ENCODE measurements at regions not wholly inside any gene's neighbourhood (a gene's known extent, or its start where the extent isn't known, plus 50 kb on each side); places are given as distances from the start of the nearest gene placed in this dataset.
"Not testable (repeated sequence)": the region's sequence is repeated elsewhere in the genome, so short reads cannot be mapped to it uniquely, and the experiment has no call there.

DNA sequence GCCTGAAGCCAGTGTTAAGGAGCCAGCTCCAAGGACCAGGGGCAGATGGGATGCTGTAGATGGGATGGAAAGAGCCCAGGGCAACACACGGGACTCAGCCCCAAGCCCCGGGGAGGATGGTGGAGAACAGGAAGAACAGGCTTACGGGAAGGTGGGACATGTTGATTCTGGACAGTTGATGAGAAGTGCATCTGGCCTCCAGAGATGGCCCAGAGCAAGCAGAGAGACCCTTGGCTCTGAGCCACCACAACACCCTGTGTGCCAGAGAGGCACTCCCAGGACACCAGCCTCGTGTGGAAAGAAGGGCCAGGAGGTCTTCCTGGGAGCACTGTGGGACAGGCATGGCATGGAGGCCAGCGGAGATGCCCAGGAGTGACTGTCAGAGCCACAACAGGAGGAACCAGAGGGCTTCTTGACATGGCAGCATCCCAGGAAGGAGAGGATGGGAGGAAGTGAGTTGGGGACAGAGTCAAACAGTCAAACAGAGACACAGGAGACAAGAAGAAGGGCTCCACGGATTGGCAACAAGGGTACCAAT lies 156.3 kb upstream of the MVB12B start:
- TF ChIP-seq, protein P1, sequence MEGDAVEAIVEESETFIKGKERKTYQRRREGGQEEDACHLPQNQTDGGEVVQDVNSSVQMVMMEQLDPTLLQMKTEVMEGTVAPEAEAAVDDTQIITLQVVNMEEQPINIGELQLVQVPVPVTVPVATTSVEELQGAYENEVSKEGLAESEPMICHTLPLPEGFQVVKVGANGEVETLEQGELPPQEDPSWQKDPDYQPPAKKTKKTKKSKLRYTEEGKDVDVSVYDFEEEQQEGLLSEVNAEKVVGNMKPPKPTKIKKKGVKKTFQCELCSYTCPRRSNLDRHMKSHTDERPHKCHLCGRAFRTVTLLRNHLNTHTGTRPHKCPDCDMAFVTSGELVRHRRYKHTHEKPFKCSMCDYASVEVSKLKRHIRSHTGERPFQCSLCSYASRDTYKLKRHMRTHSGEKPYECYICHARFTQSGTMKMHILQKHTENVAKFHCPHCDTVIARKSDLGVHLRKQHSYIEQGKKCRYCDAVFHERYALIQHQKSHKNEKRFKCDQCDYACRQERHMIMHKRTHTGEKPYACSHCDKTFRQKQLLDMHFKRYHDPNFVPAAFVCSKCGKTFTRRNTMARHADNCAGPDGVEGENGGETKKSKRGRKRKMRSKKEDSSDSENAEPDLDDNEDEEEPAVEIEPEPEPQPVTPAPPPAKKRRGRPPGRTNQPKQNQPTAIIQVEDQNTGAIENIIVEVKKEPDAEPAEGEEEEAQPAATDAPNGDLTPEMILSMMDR (conservative IDR thresholded peaks at IDR 0.05; ENCODE audit: control insufficient read depth, insufficient read depth, low read depth, low read length), result no peak
- H3K4me3 ChIP-seq (ENCODE audit: control insufficient read depth, low read depth, low read length), result no peak overlapping the region
- DNase-seq (ENCODE audit: low read depth), result no peak

GRCh38 chr9:126171641-126172040 lies 155.0 kb upstream of the MVB12B start:
- no peak overlapping the region for H3K4me3 ChIP-seq (ENCODE audit: control insufficient read depth, low read depth, low read length)
- DNase-seq (ENCODE audit: low read depth), result no peak
- TF ChIP-seq, protein P1 (conservative IDR thresholded peaks at IDR 0.05; ENCODE audit: control insufficient read depth, insufficient read depth, low read depth, low read length), result no peak

- DNase-seq (ENCODE audit: low read depth), result no peak
- TF ChIP-seq, protein P1 (conservative IDR thresholded peaks at IDR 0.05; ENCODE audit: control insufficient read depth, insufficient read depth, low read depth, low read length), result no peak
- H3K4me3 ChIP-seq (ENCODE audit: control insufficient read depth, low read depth, low read length), result no peak overlapping the region
Measured at GRCh38 chr9:126173401-126173800, 153.2 kb upstream of the MVB12B start.

- H3K4me3 ChIP-seq (ENCODE audit: control insufficient read depth, low read depth, low read length), result no peak overlapping the region
- TF ChIP-seq, protein P1 (conservative IDR thresholded peaks at IDR 0.05; ENCODE audit: control insufficient read depth, insufficient read depth, low read depth, low read length), result no peak
- no peak for DNase-seq (ENCODE audit: low read depth)
Measured at GRCh38 chr9:126173929-126174328, 152.7 kb upstream of the MVB12B start.

GRCh38 chr9:126183266-126183665 lies 143.4 kb upstream of the MVB12B start:
- no peak overlapping the region for H3K4me3 ChIP-seq (ENCODE audit: control insufficient read depth, low read depth, low read length)
- no peak for DNase-seq (ENCODE audit: low read depth)
- TF ChIP-seq, protein P1 (conservative IDR thresholded peaks at IDR 0.05; ENCODE audit: control insufficient read depth, insufficient read depth, low read depth, low read length), result no peak

- DNase-seq (ENCODE audit: low read depth); H3K4me3 ChIP-seq (ENCODE audit: control insufficient read depth, low read depth, low read length): not testable (repeated sequence)
Measured at GRCh38 chr9:126190994-126191393, 135.6 kb upstream of the MVB12B start.

DNA sequence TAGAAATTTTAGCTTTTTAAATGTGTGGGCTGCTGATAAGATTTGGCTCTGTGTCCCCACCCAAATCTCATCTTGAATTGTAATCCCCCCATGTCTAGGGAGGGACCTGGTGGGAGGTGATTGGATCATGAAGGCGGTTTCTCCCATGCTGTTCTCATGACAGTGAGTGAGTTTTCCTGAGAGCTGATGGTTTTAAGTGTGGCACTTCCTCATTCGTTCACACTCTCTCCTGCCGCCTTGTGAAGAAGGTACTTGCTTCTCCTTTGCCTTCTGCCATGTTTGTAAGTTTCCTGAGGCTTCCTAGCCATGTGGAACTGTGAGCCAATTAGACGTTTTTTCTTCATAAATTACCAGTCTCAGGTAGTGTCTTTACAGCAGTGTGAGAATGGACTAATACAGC lies 127.8 kb upstream of the MVB12B start:
- DNase-seq (ENCODE audit: low read depth), result no peak
- TF ChIP-seq, protein P1 (conservative IDR thresholded peaks at IDR 0.05; ENCODE audit: control insufficient read depth, insufficient read depth, low read depth, low read length), result no peak
- H3K4me3 ChIP-seq (ENCODE audit: control insufficient read depth, low read depth, low read length), result no peak overlapping the region

Measured in fibroblast of mammary gland (primary cell).